ENCODE measurements at regions not wholly inside any gene's neighbourhood (a gene's known extent, or its start where the extent isn't known, plus 50 kb on each side); places are given as distances from the start of the nearest gene placed in this dataset.

GRCh38 chr7:91405092-91405788 is 141.0 kb downstream of the FZD1 start:
- TF ChIP-seq TAF1 (IDR thresholded peaks at IDR 0.05; ENCODE audit: low read depth) (no peak), CTCF (IDR thresholded peaks at IDR 0.05; ENCODE audit: poor library complexity, severe bottlenecking) (no peak), POLR2AphosphoS5 (IDR thresholded peaks at IDR 0.05) (no peak), EZH2 (IDR thresholded peaks at IDR 0.05; ENCODE audit: borderline replicate concordance, insufficient read depth, low read length, poor library complexity, severe bottlenecking) (no peak), EP300 (conservative IDR thresholded peaks at IDR 0.05; ENCODE audit: poor library complexity, severe bottlenecking) (no peak)

All from neural cell (in vitro differentiated cells).